K562 (cell line): ENCODE measurements at regions not wholly inside any gene's neighbourhood (a gene's known extent, or its start where the extent isn't known, plus 50 kb on each side); places are given as distances from the start of the nearest gene placed in this dataset.

Experiments used
- ATAC-seq: fragments of 200-7000 bp; cut with Tn5 transposase; 3 replicates; pipeline ENCODE4 v1.9.1; 2020; ENCODE audit warnings: moderate library complexity
- BruUV-seq: library from RNA; stranded (reverse); fragments of 400-500 nt; replicated peaks from 2 replicates; lab custom pipeline; 2021; lab: Mats Ljungman, UMichigan
- CTCF ChIA-PET: fragments of 300-600 bp; formaldehyde crosslinking; extraction: SDS; loops from one replicate; lab custom pipeline; 2021; ENCODE audit warnings: low intra/inter-chr PET ratio; lab: Yijun Ruan, JAX
- POLR2A ChIA-PET: fragments of 300-600, 350-650 bp; sonication (Branson Sonifier 250); formaldehyde crosslinking; extraction: SDS; loops from one replicate; lab custom pipeline; 2021; ENCODE audit warnings: antibody characterized with exemption, inconsistent platforms; lab: Yijun Ruan, JAX
- DNase-seq, 4 experiments: peaks; one replicate each; pipeline versions ENCODE4 v3.0.0 to v3.0.0-alpha.2; 2011 to 2018; ENCODE audit warnings: low spot score in 3 of 4, mixed read lengths in 3 of 4; ENCODE audit errors: extremely low read depth in 1 of 4
- FAIRE-seq: peaks from 2 replicates; lab custom pipeline; 2011; peaks lifted over from hg19 to GRCh38; lab: Jason Lieb, UNC
- H2AFZ ChIP-seq: 2 replicates; pipeline ENCODE4 v1.6.0; 2011; ENCODE audit warnings: low read depth, low read length, control low read depth, inconsistent platforms
- H3K27ac ChIP-seq: fragments of 200-600 bp; 3 replicates; pipeline ENCODE4 v1.8.0; 2011; ENCODE audit warnings: low read depth, mild to moderate bottlenecking, control low read depth, inconsistent platforms, low read length, moderate library complexity, mixed read lengths; ENCODE audit errors: extremely low read depth
- H3K27me3 ChIP-seq, 2 experiments: fragments of 300-600 bp in 1 of 2; 2 replicates in 1 of 2; 3 replicates in 1 of 2; pipeline versions ENCODE4 v1.6.0 to v1.8.0; 2011; ENCODE audit warnings: inconsistent platforms in 2 of 2, low read length in 2 of 2, mild to moderate bottlenecking in 1 of 2, mixed read lengths in 1 of 2, moderate library complexity in 1 of 2; ENCODE audit not compliant: control insufficient read depth in 2 of 2, insufficient read depth in 2 of 2
- H3K36me3 ChIP-seq: fragments of 300-600 bp; 3 replicates; pipeline ENCODE4 v1.8.0; 2011; ENCODE audit warnings: mild to moderate bottlenecking, low read length, inconsistent platforms; ENCODE audit not compliant: control insufficient read depth, insufficient read depth
- H3K4me1 ChIP-seq, 2 experiments: fragments of 200-600 bp in 1 of 2; replicated peaks in 1 of 2; 2 replicates in 1 of 2; 3 replicates in 1 of 2; pipeline versions ENCODE4 v1.5.1 to v1.8.0; 2011; ENCODE audit warnings: inconsistent platforms in 2 of 2, low read length in 2 of 2, mild to moderate bottlenecking in 1 of 2, mixed read lengths in 1 of 2, moderate library complexity in 1 of 2; ENCODE audit not compliant: control insufficient read depth in 2 of 2, insufficient read depth in 2 of 2
- H3K4me2 ChIP-seq: 2 replicates; pipeline ENCODE4 v1.6.1; 2011; ENCODE audit warnings: low read length, control low read depth, inconsistent platforms, mixed read lengths; ENCODE audit not compliant: insufficient read depth
- H3K4me3 ChIP-seq: fragments of 200-600 bp; sonication (generic), shearing (Covaris generic); 2 replicates; pipeline ENCODE4 v1.5.1; 2016; ENCODE audit warnings: control low read depth, inconsistent platforms
- H3K79me2 ChIP-seq: fragments of 200-600 bp; 3 replicates; pipeline ENCODE4 v1.8.0; 2011; ENCODE audit warnings: low read length, inconsistent platforms; ENCODE audit not compliant: control insufficient read depth, insufficient read depth
- H3K9ac ChIP-seq, 2 experiments: 2 replicates each; pipeline versions ENCODE4 v1.6.0 to v1.6.1; 2011; ENCODE audit warnings: low read depth in 2 of 2, low read length in 2 of 2, control low read depth in 1 of 2, inconsistent platforms in 1 of 2, mild to moderate bottlenecking in 1 of 2, mixed read lengths in 1 of 2; ENCODE audit not compliant: insufficient read depth in 1 of 2
- H3K9me1 ChIP-seq: one replicate; pipeline ENCODE4 v1.6.0; 2011; ENCODE audit warnings: inconsistent platforms, mild to moderate bottlenecking, low read length, moderate library complexity; ENCODE audit not compliant: control insufficient read depth, insufficient read depth
- H3K9me3 ChIP-seq: replicated peaks from 2 replicates; pipeline ENCODE4 v1.5.1; 2011; ENCODE audit warnings: low read depth, low read length, inconsistent platforms; ENCODE audit not compliant: control insufficient read depth, insufficient read depth
- H4K20me1 ChIP-seq: replicated peaks from 2 replicates; pipeline ENCODE4 v1.6.1; 2011; ENCODE audit warnings: low read length, inconsistent platforms, mixed read lengths; ENCODE audit not compliant: control insufficient read depth, insufficient read depth
- C11orf30 ChIP-seq: fragments of 450-650 bp; IDR thresholded peaks from 2 replicates; pipeline ENCODE4 v1.6.1; 2016; ENCODE audit warnings: low read depth, mild to moderate bottlenecking
- CBFB ChIP-seq: sonication (generic); formaldehyde crosslinking; IDR thresholded peaks from 2 replicates; pipeline ENCODE4 v1.4.0; 2020; ENCODE audit warnings: mild to moderate bottlenecking, missing genetic modification reagents
- KAT8 ChIP-seq: fragments of 450-650 bp; IDR thresholded peaks from 2 replicates; pipeline ENCODE4 v1.6.1; 2016; ENCODE audit warnings: low read depth, mild to moderate bottlenecking
- MEF2A ChIP-seq: IDR thresholded peaks from 2 replicates; pipeline ENCODE4 v1.6.1; 2011; ENCODE audit warnings: low read depth, mild to moderate bottlenecking, low read length, moderate library complexity; ENCODE audit not compliant: control insufficient read depth
- RAD21 ChIP-seq, 2 experiments: fragments of 250-450 bp in 1 of 2; fragments of 450-650 bp in 1 of 2; sonication (Bioruptor Pico) in 1 of 2; formaldehyde crosslinking in 1 of 2; IDR thresholded peaks in 1 of 2; conservative IDR thresholded peaks in 1 of 2; 2 replicates each; pipeline versions ENCODE4 v1.4.0 to v1.8.0; 2020 to 2022; ENCODE audit warnings: mild to moderate bottlenecking in 2 of 2, moderate library complexity in 1 of 2
- RREB1 ChIP-seq: fragments of 250-450 bp; sonication (Bioruptor Pico); IDR thresholded peaks from 2 replicates; pipeline ENCODE4 v1.4.0; 2020
- SAFB2 ChIP-seq: fragments of 200-400 bp; formaldehyde crosslinking; IDR thresholded peaks from 2 replicates; pipeline ENCODE4 v1.6.1; 2018; ENCODE audit warnings: borderline replicate concordance, low read length, low read depth, moderate library complexity; ENCODE audit not compliant: severe bottlenecking
- SMAD3 ChIP-seq: fragments of 450-650 bp; formaldehyde crosslinking; conservative IDR thresholded peaks from 2 replicates; pipeline ENCODE4 v1.4.0; 2020; ENCODE audit warnings: mild to moderate bottlenecking
- SNIP1 ChIP-seq: fragments of 450-650 bp; IDR thresholded peaks from 2 replicates; pipeline ENCODE4 v1.7.1; 2017; ENCODE audit warnings: low read depth, mild to moderate bottlenecking
- SP1 ChIP-seq: sonication (generic); formaldehyde crosslinking; IDR thresholded peaks from 2 replicates; pipeline ENCODE4 v1.8.1; 2022; ENCODE audit warnings: mild to moderate bottlenecking, missing genetic modification reagents
- ZBTB33 ChIP-seq: sonication (generic); formaldehyde crosslinking; IDR thresholded peaks from 2 replicates; pipeline ENCODE4 v1.8.1; 2023; ENCODE audit warnings: mild to moderate bottlenecking, missing genetic modification reagents
- WGBS: fragments of 100-300 bp; shearing (Covaris generic); methylation state at CpG from one replicate; pipeline ENCODE4 v1.1.6; 2016; ENCODE audit warnings: low coverage, mixed read lengths; ENCODE audit not compliant: insufficient coverage; ENCODE audit errors: missing lambda C conversion rate; 5-methylcytosine and 5-hydroxymethylcytosine counted together
- in situ Hi-C: fragments of 300-500 bp; cut with MboI; formaldehyde crosslinking; loops from 4 replicates; pipeline ENCODE4 v1.15.0; 2018; ENCODE audit warnings: inconsistent platforms, mixed read lengths
- intact Hi-C: fragments of 100-400 bp; cut with micrococcal nuclease; formaldehyde crosslinking; loops from 2 replicates; pipeline ENCODE4 v1.14.2; 2022
- TF ChIP-seq, protein P1 (sequence below): sonication (generic); formaldehyde crosslinking; IDR thresholded peaks from 2 replicates; pipeline ENCODE4 v1.8.0; 2022; ENCODE audit warnings: mild to moderate bottlenecking, missing genetic modification reagents, borderline replicate concordance

- no peaks in the 10 kb centered on the region for H3K9me1 ChIP-seq
- H3K4me1 ChIP-seq: no peaks in the 10 kb centered on the region
- CTCF ChIA-PET: no interaction called here
- no peaks in the 10 kb centered on the region for H3K9me3 ChIP-seq
- no TSS peak for BruUV-seq
- H3K27me3 ChIP-seq: no peaks in the 10 kb centered on the region
- H4K20me1 ChIP-seq: no peaks in the 10 kb centered on the region
- ATAC-seq: no peak
- no peak for DNase-seq
- H2AFZ ChIP-seq: no peak overlapping the region
- no peak for FAIRE-seq
- no peaks in the 10 kb centered on the region for H3K79me2 ChIP-seq
- intact Hi-C loops: no loop called here
- no peak overlapping the region for H3K4me2 ChIP-seq
- WGBS: 3% methylated on average over 2 of the region's 2 CpGs
- H3K4me3 ChIP-seq: no peak overlapping the region
- no peak overlapping the region for H3K27ac ChIP-seq
- no peak overlapping the region for H3K9ac ChIP-seq
- in situ Hi-C loops: no loop called here
- no peaks in the 10 kb centered on the region for H3K36me3 ChIP-seq
- POLR2A ChIA-PET: no interaction called here
- TF ChIP-seq SMAD3 (CRISPR knock-in tag): no peak
- no peak for TF ChIP-seq KAT8
- TF ChIP-seq, protein P1, sequence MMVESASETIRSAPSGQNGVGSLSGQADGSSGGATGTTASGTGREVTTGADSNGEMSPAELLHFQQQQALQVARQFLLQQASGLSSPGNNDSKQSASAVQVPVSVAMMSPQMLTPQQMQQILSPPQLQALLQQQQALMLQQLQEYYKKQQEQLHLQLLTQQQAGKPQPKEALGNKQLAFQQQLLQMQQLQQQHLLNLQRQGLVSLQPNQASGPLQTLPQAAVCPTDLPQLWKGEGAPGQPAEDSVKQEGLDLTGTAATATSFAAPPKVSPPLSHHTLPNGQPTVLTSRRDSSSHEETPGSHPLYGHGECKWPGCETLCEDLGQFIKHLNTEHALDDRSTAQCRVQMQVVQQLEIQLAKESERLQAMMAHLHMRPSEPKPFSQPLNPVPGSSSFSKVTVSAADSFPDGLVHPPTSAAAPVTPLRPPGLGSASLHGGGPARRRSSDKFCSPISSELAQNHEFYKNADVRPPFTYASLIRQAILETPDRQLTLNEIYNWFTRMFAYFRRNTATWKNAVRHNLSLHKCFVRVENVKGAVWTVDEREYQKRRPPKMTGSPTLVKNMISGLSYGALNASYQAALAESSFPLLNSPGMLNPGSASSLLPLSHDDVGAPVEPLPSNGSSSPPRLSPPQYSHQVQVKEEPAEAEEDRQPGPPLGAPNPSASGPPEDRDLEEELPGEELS (CRISPR knock-in tag): no peak
- TF ChIP-seq SNIP1: no peak
- TF ChIP-seq ZBTB33 (CRISPR knock-in tag): no peak
- TF ChIP-seq MEF2A: no peak
- TF ChIP-seq C11orf30: no peak
- TF ChIP-seq RAD21 (CRISPR knock-in tag; conservative IDR thresholded peaks at IDR 0.05 in 1 of 2, IDR thresholded peaks at IDR 0.05 in 1 of 2): no peak
- TF ChIP-seq CBFB (CRISPR knock-in tag): no peak
- TF ChIP-seq SAFB2: no peak
- no peak for TF ChIP-seq SP1 (CRISPR knock-in tag)
- no peak for TF ChIP-seq RREB1 (CRISPR knock-in tag)
Measured at GRCh38 chr2:58985541-58985940, 744.4 kb upstream of the FANCL start.
